Erythroblast (primary cell): ENCODE measurements at regions not wholly inside any gene's neighbourhood (a gene's known extent, or its start where the extent isn't known, plus 50 kb on each side); places are given as distances from the start of the nearest gene placed in this dataset.

Experiments
- GATA1 ChIP-seq: IDR thresholded peaks from 2 replicates; pipeline ENCODE4 v1.6.1; 2011; ENCODE audit warnings: low read depth, mild to moderate bottlenecking, control low read depth, low read length, moderate library complexity
- POLR2A ChIP-seq: IDR thresholded peaks from 2 replicates; pipeline ENCODE4 v1.6.1; 2011; ENCODE audit warnings: mild to moderate bottlenecking, low read length

GRCh38 chr13:56903710-56904282 lies 236.9 kb upstream of the PRR20A start:
- TF ChIP-seq POLR2A (no peak), GATA1 (no peak)
